SKM-1 treated with dmso at 0.1 percent for 144 hours (cell line): ENCODE measurements at regions not wholly inside any gene's neighbourhood (a gene's known extent, or its start where the extent isn't known, plus 50 kb on each side); places are given as distances from the start of the nearest gene placed in this dataset.

ENCODE experiments used
- DNase-seq: peaks from one replicate; lab custom pipeline; 2025; ENCODE audit not compliant: unreplicated experiment; lab: John Stamatoyannopoulos, UW

- DNase-seq, result no peak
These were observed 137.6 kb downstream of the COPRS start for GRCh38 chr17:31721291-31722025.

GRCh38 chr17:31717251-31717650, 141.8 kb downstream of the COPRS start:
- peak; percentile 31 for DNase-seq

- DNase-seq, result peak; percentile 23
These were observed 143.6 kb downstream of the COPRS start for GRCh38 chr17:31715446-31715845.

- no peak for DNase-seq
These were observed 154.6 kb downstream of the COPRS start for GRCh38 chr17:31704483-31704882.

- peak; percentile 32 for DNase-seq
These were observed 157.0 kb downstream of the COPRS start for GRCh38 chr17:31702041-31702440.

GRCh38 chr17:31700973-31701372, 158.1 kb downstream of the COPRS start:
- no peak for DNase-seq

GRCh38 chr17:31699886-31700285, 159.2 kb downstream of the COPRS start:
- no peak for DNase-seq

- no peak for DNase-seq
These were observed 159.8 kb downstream of the COPRS start for GRCh38 chr17:31699281-31699680.

- no peak for DNase-seq
These were observed 160.3 kb downstream of the COPRS start for GRCh38 chr17:31698751-31699150.

GRCh38 chr17:31697838-31698237, 161.2 kb downstream of the COPRS start:
- no peak for DNase-seq

GRCh38 chr17:31696703-31697325, 162.2 kb downstream of the COPRS start:
- DNase-seq, result no peak

GRCh38 chr17:31696184-31696602, 162.9 kb downstream of the COPRS start:
- no peak for DNase-seq

GRCh38 chr17:31695456-31696090, 163.5 kb downstream of the COPRS start:
- DNase-seq, result no peak

GRCh38 chr17:31693433-31694220, 165.4 kb downstream of the COPRS start:
- no peak for DNase-seq

GRCh38 chr17:31692632-31693031, 166.4 kb downstream of the COPRS start:
- DNase-seq, result no peak

GRCh38 chr17:31692027-31692426, 167.0 kb downstream of the COPRS start:
- no peak for DNase-seq

- DNase-seq, result no peak
These were observed 167.7 kb downstream of the COPRS start for GRCh38 chr17:31691251-31691905.

- DNase-seq, result no peak
These were observed 168.9 kb downstream of the COPRS start for GRCh38 chr17:31690151-31690551.

GRCh38 chr17:31688701-31689100, 170.3 kb downstream of the COPRS start:
- no peak for DNase-seq

- DNase-seq, result no peak
These were observed 171.4 kb downstream of the COPRS start for GRCh38 chr17:31687505-31688126.
